ENCODE measurements at regions not wholly inside any gene's neighbourhood (a gene's known extent, or its start where the extent isn't known, plus 50 kb on each side); places are given as distances from the start of the nearest gene placed in this dataset.

- intact Hi-C loops (cut with micrococcal nuclease), result no loop called here
- Mint-ChIP-seq H3K9me3 (peaks cover 10% of the 10 kb centered on the region), H3K4me3 (no peak overlapping the region), H3K27ac (no peak overlapping the region), H3K36me3 (ENCODE audit: low read depth) (no peaks in the 10 kb centered on the region), H3K27me3 (no peaks in the 10 kb centered on the region), H3K4me1 (no peaks in the 10 kb centered on the region)
- no peak for DNase-seq
Measured at GRCh38 chr16:54526087-54526486, 239.5 kb upstream of the IRX3 start.

GRCh38 chr16:54525104-54525503 is 238.5 kb upstream of the IRX3 start:
- no peak overlapping the region for H3K27ac Mint-ChIP-seq
- no peak overlapping the region for H3K4me3 Mint-ChIP-seq
- no peaks in the 10 kb centered on the region for H3K27me3 Mint-ChIP-seq
- H3K36me3 Mint-ChIP-seq (ENCODE audit: low read depth), result no peaks in the 10 kb centered on the region
- no peaks in the 10 kb centered on the region for H3K4me1 Mint-ChIP-seq
- H3K9me3 Mint-ChIP-seq, result peaks cover 10% of the 10 kb centered on the region
- intact Hi-C loops (cut with micrococcal nuclease), result no loop called here
- no peak for DNase-seq

- H3K9me3 Mint-ChIP-seq, result peaks cover 13% of the 10 kb centered on the region
- H3K27me3 Mint-ChIP-seq, result no peaks in the 10 kb centered on the region
- H3K4me3 Mint-ChIP-seq, result no peak overlapping the region
- no peaks in the 10 kb centered on the region for H3K36me3 Mint-ChIP-seq (ENCODE audit: low read depth)
- H3K4me1 Mint-ChIP-seq, result no peaks in the 10 kb centered on the region
- intact Hi-C loops (cut with micrococcal nuclease), result no loop called here
- H3K27ac Mint-ChIP-seq, result no peak overlapping the region
- DNase-seq, result no peak
Measured at GRCh38 chr16:54522584-54522983, 236.0 kb upstream of the IRX3 start.

- Mint-ChIP-seq H3K27me3 (no peaks in the 10 kb centered on the region), H3K4me1 (no peaks in the 10 kb centered on the region), H3K36me3 (ENCODE audit: low read depth) (no peaks in the 10 kb centered on the region), H3K4me3 (no peak overlapping the region), H3K27ac (no peak overlapping the region), H3K9me3 (peaks cover 13% of the 10 kb centered on the region)
- DNase-seq, result no peak
- intact Hi-C loops (cut with micrococcal nuclease), result no loop called here
Measured at GRCh38 chr16:54521327-54521726, 234.7 kb upstream of the IRX3 start.

- Mint-ChIP-seq H3K27ac (no peak overlapping the region), H3K4me1 (no peaks in the 10 kb centered on the region), H3K9me3 (peaks cover 10% of the 10 kb centered on the region), H3K27me3 (no peaks in the 10 kb centered on the region), H3K36me3 (ENCODE audit: low read depth) (no peaks in the 10 kb centered on the region), H3K4me3 (no peak overlapping the region)
- intact Hi-C loops (cut with micrococcal nuclease), result no loop called here
- no peak for DNase-seq
Measured at GRCh38 chr16:54519161-54519695, 232.6 kb upstream of the IRX3 start.

- no peak overlapping the region for H3K27ac Mint-ChIP-seq
- DNase-seq, result no peak
- H3K4me3 Mint-ChIP-seq, result no peak overlapping the region
- no peaks in the 10 kb centered on the region for H3K27me3 Mint-ChIP-seq
- H3K36me3 Mint-ChIP-seq (ENCODE audit: low read depth), result no peaks in the 10 kb centered on the region
- H3K4me1 Mint-ChIP-seq, result no peaks in the 10 kb centered on the region
- intact Hi-C loops (cut with micrococcal nuclease), result no loop called here
- peaks cover 6% of the 10 kb centered on the region for H3K9me3 Mint-ChIP-seq
Measured at GRCh38 chr16:54517181-54517580, 230.6 kb upstream of the IRX3 start.

- intact Hi-C loops (cut with micrococcal nuclease), result no loop called here
- Mint-ChIP-seq H3K36me3 (ENCODE audit: low read depth) (no peaks in the 10 kb centered on the region), H3K4me3 (no peak overlapping the region), H3K27me3 (no peaks in the 10 kb centered on the region), H3K4me1 (no peaks in the 10 kb centered on the region), H3K27ac (no peak overlapping the region), H3K9me3 (peaks cover 2% of the 10 kb centered on the region)
- no peak for DNase-seq
Measured at GRCh38 chr16:54512467-54512995, 225.9 kb upstream of the IRX3 start.

- Mint-ChIP-seq H3K4me1 (no peaks in the 10 kb centered on the region), H3K27me3 (no peaks in the 10 kb centered on the region), H3K36me3 (ENCODE audit: low read depth) (no peaks in the 10 kb centered on the region), H3K27ac (no peak overlapping the region), H3K4me3 (no peak overlapping the region), H3K9me3 (no peaks in the 10 kb centered on the region)
- intact Hi-C loops (cut with micrococcal nuclease), result no loop called here
- no peak for DNase-seq
Measured at GRCh38 chr16:54511222-54511731, 224.7 kb upstream of the IRX3 start.

- no peaks in the 10 kb centered on the region for H3K9me3 Mint-ChIP-seq
- H3K4me1 Mint-ChIP-seq, result no peaks in the 10 kb centered on the region
- H3K36me3 Mint-ChIP-seq (ENCODE audit: low read depth), result no peaks in the 10 kb centered on the region
- no peak overlapping the region for H3K4me3 Mint-ChIP-seq
- DNase-seq, result no peak
- intact Hi-C loops (cut with micrococcal nuclease), result no loop called here
- H3K27ac Mint-ChIP-seq, result no peak overlapping the region
- H3K27me3 Mint-ChIP-seq, result no peaks in the 10 kb centered on the region
Measured at GRCh38 chr16:54510685-54511221, 224.2 kb upstream of the IRX3 start.

- Mint-ChIP-seq H3K9me3 (no peaks in the 10 kb centered on the region), H3K4me3 (no peak overlapping the region), H3K27me3 (peaks cover 2% of the 10 kb centered on the region), H3K36me3 (ENCODE audit: low read depth) (no peaks in the 10 kb centered on the region), H3K27ac (no peak overlapping the region), H3K4me1 (no peaks in the 10 kb centered on the region)
- intact Hi-C loops (cut with micrococcal nuclease), result no loop called here
- DNase-seq, result no peak
Measured at GRCh38 chr16:54509456-54509855, 222.9 kb upstream of the IRX3 start.

GRCh38 chr16:54508351-54508750 is 221.8 kb upstream of the IRX3 start:
- DNase-seq, result no peak
- Mint-ChIP-seq H3K36me3 (ENCODE audit: low read depth) (no peaks in the 10 kb centered on the region), H3K4me1 (no peaks in the 10 kb centered on the region), H3K9me3 (no peaks in the 10 kb centered on the region), H3K27me3 (peaks cover 2% of the 10 kb centered on the region), H3K27ac (no peak overlapping the region), H3K4me3 (no peak overlapping the region)
- intact Hi-C loops (cut with micrococcal nuclease), result no loop called here

GRCh38 chr16:54506741-54507500 is 220.3 kb upstream of the IRX3 start:
- Mint-ChIP-seq H3K4me1 (no peaks in the 10 kb centered on the region), H3K36me3 (ENCODE audit: low read depth) (no peaks in the 10 kb centered on the region), H3K27me3 (peaks cover 2% of the 10 kb centered on the region), H3K27ac (no peak overlapping the region), H3K9me3 (no peaks in the 10 kb centered on the region), H3K4me3 (no peak overlapping the region)
- no peak for DNase-seq
- intact Hi-C loops (cut with micrococcal nuclease), result no loop called here

GRCh38 chr16:54506214-54506580 is 219.6 kb upstream of the IRX3 start:
- intact Hi-C loops (cut with micrococcal nuclease), result no loop called here
- no peaks in the 10 kb centered on the region for H3K4me1 Mint-ChIP-seq
- no peaks in the 10 kb centered on the region for H3K9me3 Mint-ChIP-seq
- H3K27ac Mint-ChIP-seq, result no peak overlapping the region
- H3K4me3 Mint-ChIP-seq, result no peak overlapping the region
- peaks cover 2% of the 10 kb centered on the region for H3K27me3 Mint-ChIP-seq
- DNase-seq, result no peak
- no peaks in the 10 kb centered on the region for H3K36me3 Mint-ChIP-seq (ENCODE audit: low read depth)

- Mint-ChIP-seq H3K4me1 (no peaks in the 10 kb centered on the region), H3K4me3 (no peak overlapping the region), H3K27ac (no peak overlapping the region), H3K9me3 (no peaks in the 10 kb centered on the region), H3K36me3 (ENCODE audit: low read depth) (no peaks in the 10 kb centered on the region), H3K27me3 (peaks cover 2% of the 10 kb centered on the region)
- no peak for DNase-seq
- intact Hi-C loops (cut with micrococcal nuclease), result no loop called here
Measured at GRCh38 chr16:54505549-54506213, 219.1 kb upstream of the IRX3 start.
